ENCODE measurements at regions not wholly inside any gene's neighbourhood (a gene's known extent, or its start where the extent isn't known, plus 50 kb on each side); places are given as distances from the start of the nearest gene placed in this dataset.
"Not testable (repeated sequence)": the region's sequence is repeated elsewhere in the genome, so short reads cannot be mapped to it uniquely, and the experiment has no call there.

GRCh38 chr19:29016926-29017760, 195.8 kb downstream of the UQCRFS1 start:
- ATAC-seq = peak; percentile 23 to 62
- DNase-seq = no peak
- intact Hi-C loops (cut with DNase I) = no loop called here

- no peak for DNase-seq
- intact Hi-C loops (cut with DNase I) = no loop called here
- no peak for ATAC-seq
Measured at GRCh38 chr19:29016353-29016752, 196.6 kb downstream of the UQCRFS1 start.

DNA sequence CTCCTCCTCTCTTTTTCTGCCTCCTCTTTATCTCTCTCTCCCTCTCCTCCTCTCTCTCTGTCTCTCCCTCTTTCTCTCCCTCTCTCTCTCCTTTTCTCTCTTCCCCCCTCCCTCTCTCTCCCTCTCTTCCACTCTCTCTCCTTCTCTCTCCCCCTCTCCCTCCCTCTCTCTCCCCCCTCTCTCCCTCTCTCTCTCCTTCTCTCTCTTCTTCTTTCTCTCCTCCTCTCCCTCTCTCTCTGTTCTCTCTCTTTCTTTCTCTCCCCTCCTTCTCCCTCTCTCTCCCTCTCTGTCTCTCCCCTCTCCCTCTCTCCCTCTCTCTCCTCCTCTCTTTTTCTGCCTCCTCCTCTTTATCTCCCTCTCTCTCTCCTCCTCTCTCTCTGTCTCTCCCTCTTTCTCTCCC, 197.4 kb downstream of the UQCRFS1 start:
- DNase-seq = no peak
- intact Hi-C loops (cut with DNase I) = no loop called here
- ATAC-seq = no peak

- ATAC-seq = no peak
- intact Hi-C loops (cut with DNase I) = no loop called here
- no peak for DNase-seq
Measured at GRCh38 chr19:29014857-29015436, 198.0 kb downstream of the UQCRFS1 start.

DNA sequence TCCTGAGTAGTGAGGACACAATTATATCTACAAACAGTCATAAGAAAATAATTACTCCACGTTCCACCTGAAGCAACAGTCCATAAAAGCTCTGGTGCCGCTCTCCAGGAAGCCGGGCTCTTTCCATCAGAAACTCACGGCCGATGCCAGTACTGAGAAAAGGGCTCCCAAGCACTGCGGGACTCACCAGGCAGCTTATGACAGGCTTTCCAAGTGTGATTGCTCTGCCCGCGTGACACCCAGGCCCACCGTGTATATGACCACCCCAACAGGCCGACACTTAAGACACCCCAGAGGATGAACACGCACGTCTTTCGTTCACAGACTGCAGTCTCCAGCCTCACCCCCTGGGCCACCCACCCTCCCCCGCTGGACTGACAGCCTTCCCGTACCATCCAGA, 199.0 kb downstream of the UQCRFS1 start:
- no peak for DNase-seq
- intact Hi-C loops (cut with DNase I) = no loop called here
- ATAC-seq = no peak

DNA sequence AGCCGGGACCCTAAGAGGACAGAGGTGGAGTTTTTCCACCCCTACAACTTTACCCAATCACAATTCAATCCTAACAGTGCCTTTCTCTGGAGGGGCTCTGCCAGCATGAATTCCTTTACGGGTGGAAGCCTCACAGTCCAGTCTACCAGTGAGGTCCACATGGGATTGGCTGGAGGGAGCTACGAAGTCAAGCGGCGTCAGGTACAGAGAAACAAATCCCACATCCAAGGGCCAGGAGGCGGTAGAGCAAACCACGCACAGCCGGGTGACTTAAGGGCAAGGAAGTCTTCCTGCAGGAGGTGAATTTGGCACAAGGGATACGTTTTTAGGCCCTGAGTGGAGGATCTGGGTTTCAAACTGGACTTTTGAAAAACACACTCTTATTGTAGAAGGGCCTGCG, 199.6 kb downstream of the UQCRFS1 start:
- no peak for DNase-seq
- no peak for ATAC-seq
- intact Hi-C loops (cut with DNase I) = no loop called here

DNA sequence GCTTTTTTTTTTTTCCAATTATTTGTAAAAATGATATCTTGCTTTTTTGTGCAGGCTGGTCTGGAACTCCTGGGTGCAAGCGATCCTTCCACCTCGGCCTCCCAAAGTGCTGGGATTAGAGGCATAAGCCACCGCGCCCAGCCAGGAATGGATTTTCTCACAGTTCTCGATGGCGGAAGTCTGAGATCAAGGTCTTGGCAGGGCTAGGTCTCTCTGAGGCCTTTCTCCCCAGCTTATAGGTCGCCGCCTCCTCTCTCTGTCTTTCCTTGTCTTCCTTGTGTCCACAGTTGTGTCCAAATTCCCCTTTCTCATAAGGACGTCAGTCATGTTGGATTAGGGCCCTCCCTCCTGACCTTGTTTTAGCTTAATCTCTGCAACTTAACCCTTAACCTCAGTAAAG, 200.5 kb downstream of the UQCRFS1 start:
- DNase-seq (no peak), ATAC-seq (no peak)
- intact Hi-C loops (cut with DNase I) = no loop called here

DNA sequence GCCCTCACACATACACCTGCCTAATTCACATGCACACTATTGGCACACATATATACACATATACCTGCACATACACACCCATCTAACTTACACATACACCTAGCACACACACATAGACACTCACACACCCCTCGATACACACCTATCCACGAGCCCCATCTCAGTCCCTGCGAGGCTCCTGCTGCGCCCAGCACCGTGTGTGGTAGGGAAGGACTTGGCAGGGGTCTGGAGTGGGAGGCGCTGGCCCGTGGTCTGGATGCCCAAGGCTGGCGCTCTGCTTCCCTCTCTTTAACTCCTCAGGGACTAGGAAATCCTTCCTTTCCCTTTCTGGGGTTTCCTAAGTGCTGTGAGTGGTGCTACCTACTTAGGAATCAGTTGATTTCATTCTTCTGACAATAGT, 202.7 kb downstream of the UQCRFS1 start:
- intact Hi-C loops (cut with DNase I) = no loop called here
- DNase-seq (no peak), ATAC-seq (no peak)

GRCh38 chr19:29006057-29006735, 206.8 kb downstream of the UQCRFS1 start:
- DNase-seq (no peak), ATAC-seq (no peak)
- intact Hi-C loops (cut with DNase I) = no loop called here

GRCh38 chr19:29004796-29005195, 208.2 kb downstream of the UQCRFS1 start:
- ATAC-seq (no peak), DNase-seq (no peak)
- intact Hi-C loops (cut with DNase I) = no loop called here

- ATAC-seq (no peak), DNase-seq (no peak)
- intact Hi-C loops (cut with DNase I) = no loop called here
Measured at GRCh38 chr19:29003641-29004409, 209.1 kb downstream of the UQCRFS1 start.

DNA sequence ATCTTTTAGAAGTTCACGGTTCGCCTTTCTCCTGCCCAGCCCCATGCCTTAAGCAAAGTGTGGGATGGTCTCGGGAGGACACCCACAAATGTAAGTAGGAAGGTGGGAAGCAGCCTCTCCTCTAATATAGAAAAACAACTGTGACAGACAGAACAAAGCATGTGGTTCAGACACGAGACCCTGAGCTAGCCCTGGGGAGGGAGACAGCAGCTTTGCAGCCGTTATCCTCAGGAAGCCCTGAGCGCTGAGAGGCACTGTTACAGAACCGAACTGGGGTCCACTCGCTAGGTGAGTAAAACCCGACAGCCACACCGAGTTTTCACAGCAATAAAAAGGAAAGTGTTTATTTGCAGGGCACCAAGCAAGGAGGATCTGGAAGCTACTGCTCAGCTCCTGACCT, 210.6 kb downstream of the UQCRFS1 start:
- DNase-seq (no peak), ATAC-seq (no peak)
- intact Hi-C loops (cut with DNase I) = no loop called here

DNA sequence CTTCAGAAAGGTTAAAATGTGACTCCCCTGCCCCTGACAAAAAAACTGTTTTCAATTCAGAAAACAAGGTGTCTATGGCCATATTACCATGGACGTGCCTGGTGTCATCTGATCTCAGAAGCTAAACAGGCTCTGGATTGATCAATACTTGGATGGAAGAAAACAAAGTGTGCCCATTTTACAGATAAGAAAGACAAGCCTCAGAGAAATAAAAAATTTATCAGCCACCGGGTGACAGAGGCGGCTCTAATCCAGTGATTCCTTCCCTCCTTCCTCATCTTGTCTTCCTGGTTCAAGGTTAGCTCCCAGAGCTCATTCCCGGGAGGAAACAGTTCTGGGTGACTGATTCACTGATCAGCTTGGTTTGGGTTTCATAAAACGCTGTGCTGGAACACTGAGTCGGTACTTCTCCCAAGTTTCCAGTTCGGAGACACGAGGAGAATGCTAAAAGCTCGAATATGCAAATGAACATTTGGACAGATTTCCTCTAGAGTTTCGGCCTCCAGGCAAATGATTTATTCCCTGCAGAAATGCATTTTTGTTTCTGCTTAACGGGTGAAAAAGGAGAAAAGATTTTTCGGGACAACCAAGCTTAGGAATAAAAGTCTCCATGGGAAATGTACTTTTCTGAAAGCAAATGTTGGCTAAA, 211.2 kb downstream of the UQCRFS1 start:
- no peak for ATAC-seq
- DNase-seq = no peak
- intact Hi-C loops (cut with DNase I) = no loop called here

- intact Hi-C loops (cut with DNase I) = no loop called here
- DNase-seq (no peak), ATAC-seq (peak in 1 of 2 donors; percentile 56)
Measured at GRCh38 chr19:29001141-29001581, 211.8 kb downstream of the UQCRFS1 start.

GRCh38 chr19:28999724-29000433, 213.1 kb downstream of the UQCRFS1 start:
- intact Hi-C loops (cut with DNase I) = no loop called here
- ATAC-seq (peak; percentile 47 to 62), DNase-seq (peak; percentile 30)

DNA sequence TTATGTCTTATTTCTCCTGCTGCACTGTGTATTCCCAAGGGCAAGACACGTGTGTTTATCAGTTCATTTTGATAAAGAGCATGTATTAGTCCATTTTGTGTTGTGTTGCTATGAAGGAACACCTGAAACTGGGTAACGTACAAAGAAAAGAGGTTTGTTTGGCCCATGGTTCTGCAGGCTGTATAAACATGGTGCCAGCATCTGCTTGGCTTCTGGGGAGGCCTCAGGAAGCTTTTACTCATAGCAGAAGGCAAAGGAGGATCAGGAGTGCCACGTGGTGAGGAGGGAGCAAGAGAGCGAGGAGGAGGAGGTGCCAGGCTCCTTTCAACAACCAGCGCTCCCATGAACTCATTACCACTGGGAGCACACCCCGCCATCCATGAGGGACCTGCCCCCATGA, 214.0 kb downstream of the UQCRFS1 start:
- DNase-seq (no peak), ATAC-seq (no peak)
- intact Hi-C loops (cut with DNase I) = no loop called here

GRCh38 chr19:28997866-28998265, 215.1 kb downstream of the UQCRFS1 start:
- ATAC-seq; DNase-seq; intact Hi-C loops (cut with DNase I): not testable (repeated sequence)

DNA sequence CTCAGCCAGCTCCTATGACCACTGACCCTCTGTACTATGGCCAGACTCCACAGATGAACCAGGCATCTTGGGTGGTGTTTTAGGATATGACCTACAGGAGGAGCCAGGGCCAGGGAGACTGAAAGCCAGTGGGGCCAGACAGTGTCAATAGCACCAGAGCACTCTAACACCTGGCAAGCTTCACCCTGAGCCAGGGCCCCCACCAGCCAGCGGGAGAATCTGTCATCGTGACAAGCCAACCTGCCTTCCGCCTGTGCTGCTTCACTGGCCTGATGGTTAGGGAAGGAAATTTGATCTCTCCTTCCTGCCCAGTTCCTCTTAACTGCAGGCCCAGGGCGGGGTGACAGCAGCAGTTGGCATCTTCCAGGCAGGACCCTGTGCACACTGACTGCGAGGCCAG, 222.4 kb downstream of the UQCRFS1 start:
- peak; percentile 71 to 79 for ATAC-seq
- intact Hi-C loops (cut with DNase I) = no loop called here
- DNase-seq = no peak

GRCh38 chr19:28989739-28990138, 223.2 kb downstream of the UQCRFS1 start:
- ATAC-seq = no peak
- no peak for DNase-seq
- intact Hi-C loops (cut with DNase I) = no loop called here
